GM19238 (cell line): ENCODE measurements at regions not wholly inside any gene's neighbourhood (a gene's known extent, or its start where the extent isn't known, plus 50 kb on each side); places are given as distances from the start of the nearest gene placed in this dataset.
"Not testable (repeated sequence)": the region's sequence is repeated elsewhere in the genome, so short reads cannot be mapped to it uniquely, and the experiment has no call there.

Source experiments
- DNase-seq: peaks from one replicate; pipeline ENCODE4 v3.0.0; 2011; ENCODE audit warnings: low spot score; ENCODE audit not compliant: insufficient read length

- DNase-seq, result no peak
These were observed 418.5 kb upstream of the MGMT start for GRCh38 chr10:129048513-129048912.

- no peak for DNase-seq
These were observed 417.5 kb upstream of the MGMT start for GRCh38 chr10:129049501-129049900.

DNA sequence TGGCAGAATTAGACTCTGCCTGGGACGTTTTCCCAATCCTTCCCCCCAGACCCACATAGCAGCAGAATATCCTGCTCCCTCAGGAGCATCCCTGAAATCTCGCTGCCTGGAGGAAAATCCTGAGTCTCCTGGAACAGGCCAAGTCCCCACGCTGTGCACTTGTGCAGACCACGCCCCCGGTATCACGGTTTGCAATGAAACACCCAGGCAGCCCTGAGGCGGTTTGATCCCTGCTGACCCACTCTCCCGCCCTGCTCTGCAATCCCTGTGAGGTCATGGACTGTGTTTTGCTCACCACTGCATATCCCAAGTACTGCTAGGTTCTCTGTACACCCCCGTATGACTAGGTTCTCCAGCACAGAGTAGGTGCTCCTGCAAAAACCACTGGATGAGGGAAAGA, 411.8 kb upstream of the MGMT start:
- DNase-seq, result no peak

- no peak for DNase-seq
These were observed 411.1 kb upstream of the MGMT start for GRCh38 chr10:129055986-129056385.

DNA sequence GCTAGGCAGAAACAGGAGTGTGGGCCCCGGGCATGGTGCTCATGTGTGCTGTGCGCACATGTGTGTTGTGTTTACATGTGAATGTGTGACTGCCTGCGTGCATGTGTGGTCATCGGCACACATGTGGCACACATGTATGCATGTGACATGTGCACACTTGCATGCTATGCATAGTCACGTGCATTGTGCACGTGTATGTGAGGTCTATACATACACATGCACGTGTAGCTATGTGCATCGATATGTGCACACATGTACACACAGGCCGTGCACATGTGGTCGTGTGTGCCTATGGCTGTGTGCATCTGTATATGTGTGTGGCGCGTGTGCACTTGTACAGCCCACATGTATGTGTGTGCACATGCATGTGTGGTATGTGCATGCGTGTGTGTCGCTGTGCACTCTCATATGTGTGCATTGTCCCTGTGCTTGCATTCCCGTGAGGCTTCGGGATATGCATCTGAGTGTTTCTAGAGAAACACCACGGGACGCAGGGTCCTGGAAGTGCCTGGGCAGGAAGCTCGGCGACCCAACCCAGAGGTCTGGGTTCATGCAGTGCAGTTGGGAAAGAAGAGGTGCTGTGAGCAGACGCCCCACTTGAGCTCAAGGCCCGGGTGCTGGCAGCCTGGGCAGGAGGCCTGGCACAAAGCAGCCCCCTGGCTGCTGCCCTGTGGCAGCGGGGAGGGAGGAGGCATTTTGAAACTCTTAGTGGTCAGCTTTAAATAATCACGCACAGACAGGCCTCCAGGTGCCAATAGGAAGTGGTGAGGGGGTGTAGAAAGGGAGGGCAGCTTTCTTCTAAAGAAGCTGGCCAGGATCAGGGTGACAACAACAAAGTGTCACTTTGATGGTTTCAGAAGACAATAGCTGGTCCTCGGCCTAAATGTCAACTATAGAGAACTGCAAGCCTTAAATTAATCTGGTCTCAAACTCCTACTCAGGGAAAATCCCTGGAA, 410.0 kb upstream of the MGMT start:
- DNase-seq, result no peak

- DNase-seq, result no peak
These were observed 409.0 kb upstream of the MGMT start for GRCh38 chr10:129057856-129058663.

DNA sequence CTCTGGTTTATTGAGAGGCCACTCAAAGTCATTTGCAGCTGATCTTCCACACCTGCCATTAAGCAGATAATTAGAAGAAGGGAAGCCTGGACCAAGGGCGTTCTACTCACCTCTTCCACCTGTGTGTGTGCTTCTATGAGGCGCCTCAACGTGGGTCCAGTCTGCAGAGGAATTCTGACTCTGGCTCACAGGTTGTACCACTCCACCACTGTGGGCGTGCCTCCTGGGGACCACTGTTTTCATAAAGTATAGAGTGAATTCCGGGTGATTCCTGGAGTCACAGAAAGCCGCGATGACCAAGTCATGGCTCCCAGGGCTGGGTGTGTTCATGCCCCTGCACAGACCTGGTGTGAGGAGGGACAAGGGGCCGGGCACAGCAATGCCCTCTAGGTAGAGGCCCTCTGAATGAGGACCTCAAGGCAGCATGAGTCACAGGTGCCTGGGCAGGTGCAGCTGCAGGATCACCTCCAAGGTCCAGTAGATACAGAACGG, 408.3 kb upstream of the MGMT start:
- no peak for DNase-seq

DNA sequence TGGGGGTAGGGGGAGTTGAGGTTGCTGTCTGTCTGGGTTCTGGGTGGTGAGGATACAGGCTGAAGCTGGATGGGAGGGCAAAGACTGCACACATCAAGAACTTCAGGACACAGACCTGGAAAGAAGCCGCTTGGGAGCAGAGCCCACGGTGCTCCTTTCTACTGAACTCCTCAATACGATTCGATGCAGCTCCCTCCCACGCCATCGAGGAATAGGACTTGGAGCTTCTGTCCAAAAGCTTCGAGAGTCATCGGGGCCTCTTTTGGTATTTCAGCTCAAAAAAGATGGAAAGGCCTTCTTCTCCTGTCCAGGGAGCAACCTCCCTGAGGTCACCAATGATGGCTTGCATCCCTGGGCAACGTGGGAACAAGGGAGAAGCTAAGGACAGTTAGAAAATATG, 407.1 kb upstream of the MGMT start:
- no peak for DNase-seq

DNA sequence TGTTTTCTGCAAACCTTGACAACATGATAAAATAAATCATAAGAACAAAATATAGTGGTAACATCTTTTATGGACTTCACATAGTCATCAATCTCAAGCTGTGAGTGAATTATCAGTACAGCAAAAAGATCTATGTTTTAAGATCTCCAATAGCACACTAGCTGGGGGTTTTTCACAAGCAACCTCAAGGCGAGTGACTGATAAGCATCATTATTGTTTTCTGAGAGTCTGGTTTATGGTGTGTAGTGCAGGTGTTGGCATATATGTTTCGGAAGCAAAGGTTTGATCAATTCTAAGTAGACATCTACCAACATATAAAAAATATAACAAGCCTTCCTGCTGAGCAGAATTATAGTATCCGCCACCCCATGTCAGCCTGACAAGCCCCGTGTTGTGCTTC, 403.8 kb upstream of the MGMT start:
- no peak for DNase-seq

DNA sequence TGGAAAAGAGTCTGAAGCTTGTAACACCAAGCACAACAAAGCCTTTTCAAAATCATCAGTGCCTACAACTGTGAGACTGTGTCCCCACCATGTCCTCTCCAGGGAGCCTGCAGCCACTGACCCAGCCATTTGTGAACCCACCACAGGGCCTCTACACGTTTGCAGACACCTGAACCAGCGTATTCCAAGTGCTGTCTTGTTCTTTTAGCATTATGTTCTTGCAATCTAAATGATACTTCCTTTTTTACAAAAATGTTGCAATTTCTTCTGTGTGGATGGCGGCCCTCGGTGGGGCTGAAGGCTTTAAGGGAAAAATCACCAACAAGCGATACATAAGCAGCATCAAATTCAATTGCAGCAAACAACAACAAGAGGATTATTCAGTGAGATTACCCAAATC, 403.2 kb upstream of the MGMT start:
- no peak for DNase-seq

DNA sequence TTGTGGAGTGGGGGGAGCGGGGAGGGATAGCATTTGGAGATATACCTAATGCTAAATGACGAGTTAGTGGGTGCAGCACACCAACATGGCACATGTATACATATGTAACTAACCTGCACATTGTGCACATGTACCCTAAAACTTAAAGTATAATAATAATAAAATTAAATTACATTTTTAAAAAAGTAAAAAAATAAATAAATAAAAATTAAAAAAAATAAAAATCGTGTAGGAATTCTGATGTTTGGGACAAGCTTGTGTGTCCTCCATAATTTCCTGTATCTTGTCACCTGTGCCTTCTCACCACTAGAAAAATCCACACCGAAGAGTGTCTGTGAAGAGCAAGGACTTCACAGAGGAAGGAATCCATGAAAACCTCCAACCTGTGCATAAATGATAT, 400.5 kb upstream of the MGMT start:
- DNase-seq, result not testable (repeated sequence)

DNA sequence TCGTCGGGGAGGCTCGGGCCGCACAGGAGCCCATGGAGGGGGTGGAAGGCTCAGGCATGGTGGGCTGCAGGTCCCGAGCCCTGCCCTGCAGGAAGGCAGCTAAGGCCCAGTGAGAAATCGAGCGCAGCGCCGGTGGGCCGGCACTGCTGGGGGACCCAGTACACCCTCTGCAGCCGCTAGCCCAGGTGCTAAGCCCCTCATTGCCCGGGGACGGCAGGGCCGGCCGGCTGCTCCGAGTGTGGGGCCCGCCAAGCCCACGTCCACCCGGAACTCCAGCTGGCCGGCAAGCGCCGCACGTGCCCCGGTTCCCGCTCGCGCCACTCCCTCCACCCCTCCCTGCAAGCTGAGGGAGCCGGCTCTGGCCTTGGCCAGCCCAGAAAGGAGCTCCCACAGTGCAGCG, 395.6 kb upstream of the MGMT start:
- DNase-seq, result not testable (repeated sequence)

DNA sequence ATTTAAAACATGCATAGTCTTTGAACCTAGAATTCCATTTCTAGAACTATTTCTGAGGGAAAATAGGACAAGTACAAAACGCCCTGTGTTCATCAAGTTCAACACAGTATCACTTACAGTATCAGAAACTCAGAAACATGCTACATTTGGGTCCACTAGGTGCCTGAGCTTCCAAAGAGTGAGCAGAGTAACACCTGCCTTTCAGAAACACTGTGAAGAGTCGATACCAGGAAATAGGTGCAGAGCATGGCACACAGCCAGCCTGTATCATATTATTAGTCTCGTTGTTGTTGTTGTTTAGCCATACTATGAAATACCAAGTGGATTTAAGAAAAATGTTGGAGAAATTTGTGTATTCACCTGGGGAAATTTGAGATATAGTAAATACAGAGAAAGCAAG, 392.1 kb upstream of the MGMT start:
- DNase-seq, result no peak

- no peak for DNase-seq
These were observed 391.5 kb upstream of the MGMT start for GRCh38 chr10:129075508-129075907.

- DNase-seq, result no peak
These were observed 391.1 kb upstream of the MGMT start for GRCh38 chr10:129075927-129076326.

DNA sequence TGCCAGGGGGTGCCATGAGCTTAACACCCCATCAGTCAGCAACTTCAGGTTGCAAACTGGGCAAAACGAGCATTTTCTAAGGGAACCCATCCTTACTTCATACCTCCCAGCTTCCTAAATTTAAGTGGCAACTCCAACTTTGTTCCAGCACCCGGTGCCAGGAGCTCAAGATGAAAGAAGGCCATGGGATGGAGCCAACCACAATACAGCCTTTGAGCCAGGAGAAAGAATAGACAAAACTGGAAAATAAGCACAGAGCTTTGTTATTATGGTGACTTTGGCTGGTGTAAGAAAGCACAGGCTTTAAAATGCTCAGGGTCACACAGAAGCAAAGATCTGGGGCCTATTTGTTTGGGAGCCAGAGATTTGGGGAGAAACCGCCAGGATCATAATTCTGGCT, 388.7 kb upstream of the MGMT start:
- DNase-seq, result no peak

DNA sequence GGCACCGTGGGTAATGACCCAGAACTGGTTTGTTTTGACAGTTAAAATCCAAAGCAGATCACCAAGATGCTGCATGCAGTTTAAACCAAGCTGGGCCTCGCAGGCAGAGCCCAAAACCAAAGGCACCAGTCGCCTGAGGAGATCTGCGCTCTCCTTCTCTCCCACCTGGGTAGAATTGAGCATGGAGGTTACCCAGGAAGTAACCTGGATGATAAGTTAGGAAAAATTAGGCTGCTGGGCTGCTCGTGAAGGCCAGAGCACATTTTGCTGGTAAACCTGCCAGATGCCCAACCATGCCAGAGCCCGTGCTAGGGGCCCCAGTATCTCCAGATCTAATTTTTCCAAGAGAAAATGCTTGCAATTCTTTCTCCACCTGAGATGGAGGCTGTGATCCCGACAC, 388.3 kb upstream of the MGMT start:
- DNase-seq, result no peak

GRCh38 chr10:129079705-129080104, 387.3 kb upstream of the MGMT start:
- no peak for DNase-seq

GRCh38 chr10:129085811-129086210, 381.2 kb upstream of the MGMT start:
- no peak for DNase-seq

- no peak for DNase-seq
These were observed 377.7 kb upstream of the MGMT start for GRCh38 chr10:129089341-129089740.

- DNase-seq, result no peak
These were observed 376.9 kb upstream of the MGMT start for GRCh38 chr10:129090165-129090564.

DNA sequence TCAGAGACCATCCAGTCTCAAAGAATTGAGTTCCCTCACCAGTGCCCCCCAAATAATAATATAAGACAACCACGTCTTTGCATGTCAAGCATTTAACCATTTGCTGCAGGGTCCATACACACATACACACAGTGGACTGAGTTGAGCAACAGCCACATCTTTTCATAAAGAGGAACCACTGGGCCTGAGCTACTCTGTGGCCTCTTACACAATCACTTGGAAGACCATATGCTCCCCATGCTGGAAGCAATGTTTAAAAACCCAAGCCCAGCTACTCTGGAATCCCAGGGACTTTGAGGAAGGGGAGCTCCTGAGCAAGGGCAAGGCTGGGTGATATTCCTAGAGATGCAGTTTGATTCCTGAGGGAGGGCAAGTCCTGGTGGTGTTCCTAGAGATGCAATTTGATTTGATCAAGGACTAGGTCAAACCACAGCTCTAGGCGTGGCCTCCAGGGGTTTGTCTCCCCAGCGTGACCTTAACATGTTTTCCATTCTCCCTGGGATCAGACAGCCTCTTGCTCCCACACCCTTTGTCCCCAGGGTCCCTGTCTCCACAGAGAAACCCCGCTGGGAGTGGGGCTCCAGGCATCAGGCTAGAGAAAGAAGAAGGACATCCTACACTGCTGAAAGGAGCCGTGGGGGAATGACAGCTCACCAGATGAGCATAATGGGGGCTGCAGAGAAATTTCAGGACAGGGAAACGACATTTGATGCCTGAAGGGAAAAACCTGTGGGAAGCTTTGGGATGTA, 376.2 kb upstream of the MGMT start:
- DNase-seq, result no peak
